IMR-90 (cell line): ENCODE measurements at regions not wholly inside any gene's neighbourhood (a gene's known extent, or its start where the extent isn't known, plus 50 kb on each side); places are given as distances from the start of the nearest gene placed in this dataset.

Experiments
- ATAC-seq: fragments of 200-7000 bp; cut with Tn5 transposase; 2 replicates; pipeline ENCODE4 v1.9.1; 2020; ENCODE audit warnings: low read depth, mild to moderate bottlenecking, moderate library complexity
- BruUV-seq: library from RNA; stranded (reverse); fragments of 400-500 nt; replicated peaks from 2 replicates; lab custom pipeline; 2021; lab: Mats Ljungman, UMichigan
- CTCF ChIA-PET: fragments of 300-600 bp; formaldehyde crosslinking; extraction: SDS; loops from one replicate; lab custom pipeline; 2021; ENCODE audit warnings: antibody characterized with exemption; lab: Yijun Ruan, JAX
- POLR2A ChIA-PET: fragments of 300-600 bp; sonication (Branson Sonifier 250); formaldehyde crosslinking; loops from one replicate; lab custom pipeline; 2022; ENCODE audit warnings: antibody characterized with exemption; ENCODE audit not compliant: unreplicated experiment; lab: Charles Lee
- DNase-seq: peaks from one replicate; pipeline ENCODE4 v3.0.0; 2013
- H2AFZ ChIP-seq: replicated peaks from 2 replicates; pipeline ENCODE3; 2013; ENCODE audit warnings: low read length, mild to moderate bottlenecking; ENCODE audit not compliant: poor library complexity
- H2AK5ac ChIP-seq: 2 replicates; pipeline ENCODE4 v1.6.1; 2013; ENCODE audit warnings: low read depth, low read length, inconsistent platforms
- H2AK9ac ChIP-seq: replicated peaks from 2 replicates; pipeline ENCODE3; 2013; ENCODE audit warnings: mild to moderate bottlenecking, low read depth, low read length, moderate library complexity; ENCODE audit not compliant: poor library complexity
- H2BK120ac ChIP-seq: 2 replicates; pipeline ENCODE4 v1.6.1; 2013; ENCODE audit warnings: low read depth, low read length, inconsistent platforms
- H2BK15ac ChIP-seq: 3 replicates; pipeline ENCODE4 v1.6.1; 2013; ENCODE audit warnings: low read depth, low read length, inconsistent platforms
- H2BK20ac ChIP-seq: 2 replicates; pipeline ENCODE4 v1.6.1; 2013; ENCODE audit warnings: low read depth, mild to moderate bottlenecking, inconsistent platforms, low read length, moderate library complexity
- H2BK5ac ChIP-seq: 2 replicates; pipeline ENCODE4 v1.6.1; 2013; ENCODE audit warnings: mild to moderate bottlenecking, low read depth, low read length, inconsistent platforms; ENCODE audit not compliant: poor library complexity, severe bottlenecking
- H3K14ac ChIP-seq: replicated peaks from 2 replicates; pipeline ENCODE4 v1.6.1; 2013; ENCODE audit warnings: low read depth, low read length, inconsistent platforms
- H3K18ac ChIP-seq: 2 replicates; pipeline ENCODE4 v1.6.1; 2013; ENCODE audit warnings: low read depth, low read length, control low read depth
- H3K23ac ChIP-seq: 2 replicates; pipeline ENCODE4 v1.6.1; 2013; ENCODE audit warnings: low read depth, low read length, inconsistent platforms
- H3K27ac ChIP-seq: 2 replicates; pipeline ENCODE4 v1.5.1; 2013; ENCODE audit warnings: mild to moderate bottlenecking, control low read depth, low read length; ENCODE audit not compliant: insufficient read depth
- H3K27me3 ChIP-seq: 2 replicates; pipeline ENCODE4 v1.6.1; 2013; ENCODE audit warnings: low read length; ENCODE audit not compliant: control insufficient read depth, insufficient read depth
- H3K36me3 ChIP-seq: 2 replicates; pipeline ENCODE4 v1.6.1; 2013; ENCODE audit warnings: low read length, mixed read lengths; ENCODE audit not compliant: control insufficient read depth, insufficient read depth
- H3K4ac ChIP-seq: 2 replicates; pipeline ENCODE4 v1.6.1; 2013; ENCODE audit warnings: low read depth, low read length, inconsistent platforms
- H3K4me1 ChIP-seq: 2 replicates; pipeline ENCODE4 v1.6.1; 2013; ENCODE audit warnings: low read length, mixed read lengths; ENCODE audit not compliant: control insufficient read depth, insufficient read depth
- H3K4me2 ChIP-seq: 2 replicates; pipeline ENCODE4 v1.6.1; 2013; ENCODE audit warnings: low read depth, mild to moderate bottlenecking, control low read depth, low read length, moderate library complexity
- H3K4me3 ChIP-seq: 2 replicates; pipeline ENCODE4 v1.5.1; 2013; ENCODE audit warnings: low read depth, mild to moderate bottlenecking, control low read depth, low read length, moderate library complexity; ENCODE audit not compliant: insufficient read depth
- H3K56ac ChIP-seq: 2 replicates; pipeline ENCODE4 v1.6.1; 2013; ENCODE audit warnings: low read length, inconsistent platforms; ENCODE audit not compliant: insufficient read depth; ENCODE audit errors: extremely low read depth
- H3K79me1 ChIP-seq, 2 experiments: 2 replicates each; pipeline ENCODE4 v1.6.1; 2013; ENCODE audit warnings: low read length in 2 of 2, inconsistent platforms in 1 of 2, low read depth in 1 of 2
- H3K9ac ChIP-seq: 2 replicates; pipeline ENCODE4 v1.6.1; 2013; ENCODE audit warnings: low read depth, low read length, control low read depth
- H3K9me1 ChIP-seq: 2 replicates; pipeline ENCODE4 v1.6.1; 2013; ENCODE audit warnings: low read length, inconsistent platforms; ENCODE audit not compliant: insufficient read depth
- H3K9me3 ChIP-seq: 2 replicates; pipeline ENCODE4 v1.6.1; 2013; ENCODE audit warnings: low read length; ENCODE audit not compliant: control insufficient read depth, insufficient read depth
- H4K20me1 ChIP-seq: 2 replicates; pipeline ENCODE4 v1.6.1; 2013; ENCODE audit warnings: low read length, inconsistent platforms; ENCODE audit not compliant: insufficient read depth
- H4K5ac ChIP-seq: 2 replicates; pipeline ENCODE4 v1.6.1; 2013; ENCODE audit warnings: mild to moderate bottlenecking, low read depth, low read length, control low read depth
- H4K8ac ChIP-seq, 2 experiments: 2 replicates each; pipeline ENCODE4 v1.6.1; 2013; ENCODE audit warnings: low read depth in 2 of 2, low read length in 2 of 2, control low read depth in 1 of 2, inconsistent platforms in 1 of 2
- H4K91ac ChIP-seq: 2 replicates; pipeline ENCODE4 v1.6.1; 2013; ENCODE audit warnings: low read depth, low read length, inconsistent platforms; ENCODE audit not compliant: insufficient read depth
- CEBPB ChIP-seq: IDR thresholded peaks from 2 replicates; pipeline ENCODE4 v1.6.1; 2012; ENCODE audit warnings: low read depth, low read length, improper control_type of control experiment
- CHD1 ChIP-seq: IDR thresholded peaks from 2 replicates; pipeline ENCODE4 v1.6.1; 2012; ENCODE audit warnings: low read depth, low read length, improper control_type of control experiment
- ELK1 ChIP-seq: fragments of 150-350 bp; IDR thresholded peaks from 2 replicates; pipeline ENCODE4 v1.6.1; 2016; ENCODE audit warnings: low read depth, mild to moderate bottlenecking, low read length, moderate library complexity, borderline replicate concordance
- FOS ChIP-seq: fragments of 150-350 bp; IDR thresholded peaks from 2 replicates; pipeline ENCODE4 v1.6.1; 2016; ENCODE audit warnings: low read depth, low read length
- MAFK ChIP-seq: IDR thresholded peaks from 2 replicates; pipeline ENCODE4 v1.6.1; 2012; ENCODE audit warnings: low read depth, low read length, improper control_type of control experiment
- MAZ ChIP-seq: IDR thresholded peaks from 2 replicates; pipeline ENCODE4 v1.6.1; 2012; ENCODE audit warnings: low read depth, mild to moderate bottlenecking, low read length, improper control_type of control experiment, moderate library complexity, borderline replicate concordance
- POLR2A ChIP-seq: IDR thresholded peaks from 2 replicates; pipeline ENCODE4 v1.6.1; 2012; ENCODE audit warnings: mild to moderate bottlenecking, low read depth, low read length
- RAD21 ChIP-seq: IDR thresholded peaks from 2 replicates; pipeline ENCODE4 v1.6.1; 2012; ENCODE audit warnings: low read length, improper control_type of control experiment
- RCOR1 ChIP-seq: IDR thresholded peaks from 2 replicates; pipeline ENCODE4 v1.6.1; 2012; ENCODE audit warnings: mild to moderate bottlenecking, low read length, improper control_type of control experiment; ENCODE audit not compliant: insufficient replicate concordance
- RFX5 ChIP-seq: IDR thresholded peaks from 2 replicates; pipeline ENCODE4 v1.8.0; 2012; ENCODE audit warnings: low read depth, mild to moderate bottlenecking, low read length, moderate library complexity
- SMC3 ChIP-seq: fragments of 150-350 bp; IDR thresholded peaks from 2 replicates; pipeline ENCODE4 v1.6.1; 2016; ENCODE audit warnings: low read depth, mild to moderate bottlenecking, antibody characterized with exemption, low read length, moderate library complexity
- USF2 ChIP-seq: fragments of 150-350 bp; IDR thresholded peaks from 2 replicates; pipeline ENCODE4 v1.6.1; 2017; ENCODE audit warnings: mild to moderate bottlenecking, antibody characterized with exemption, low read length, low read depth
- WGBS, 2 experiments: methylation state at CpG; one replicate each; pipeline versions ENCODE4 v1.1.5 to v1.1.7; 2013; ENCODE audit warnings: missing lambda C conversion rate in 2 of 2; ENCODE audit not compliant: insufficient read length in 1 of 2; ENCODE audit errors: extremely low coverage in 2 of 2; 5-methylcytosine and 5-hydroxymethylcytosine counted together
- dilution Hi-C: fragments of 300-500 bp; cut with HindIII; formaldehyde crosslinking; loops from one replicate; pipeline ENCODE4 v1.14.3; 2018; ENCODE audit warnings: low sequenced_read_pairs; ENCODE audit not compliant: unreplicated experiment
- in situ Hi-C: fragments of 300-500 bp; cut with MboI; formaldehyde crosslinking; loops from 3 replicates; pipeline ENCODE4 v1.14.3; 2019; ENCODE audit warnings: low sequenced_read_pairs, inconsistent platforms, mixed read lengths
- intact Hi-C: fragments of 100-400 bp; cut with micrococcal nuclease; formaldehyde crosslinking; loops from 2 replicates; pipeline ENCODE4 v1.10.0; 2022
- TF ChIP-seq, protein P1 (sequence below): conservative IDR thresholded peaks from 2 replicates; pipeline ENCODE4 v1.5.1; 2012; ENCODE audit warnings: mild to moderate bottlenecking, low read depth, low read length, improper control_type of control experiment

DNA sequence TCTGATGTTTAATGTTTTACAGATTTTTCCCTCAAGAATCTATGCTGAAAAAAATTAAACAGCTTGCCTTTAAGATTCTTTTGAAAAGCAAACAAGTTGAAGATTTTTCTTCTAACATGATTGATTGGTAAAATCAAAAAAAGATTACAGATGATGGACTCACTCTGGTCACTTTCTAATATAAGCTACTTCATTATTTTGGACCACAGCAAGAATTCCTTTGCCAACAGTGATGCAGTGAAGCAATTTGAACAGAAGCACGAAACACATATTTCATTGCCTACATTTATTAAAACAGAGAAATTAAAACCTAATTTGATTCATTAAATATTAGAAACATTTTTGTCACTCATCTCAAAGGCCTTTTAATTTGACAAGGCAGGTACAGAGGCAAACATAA is 82.1 kb upstream of the SGCE start:
- H2BK20ac ChIP-seq: no peak overlapping the region
- no peaks in the 10 kb centered on the region for H3K4me1 ChIP-seq
- TF ChIP-seq CEBPB (no peak), POLR2A (no peak), USF2 (no peak), CHD1 (no peak), SMC3 (no peak), RCOR1 (no peak), ELK1 (no peak), RAD21 (no peak), MAZ (no peak), RFX5 (no peak), FOS (no peak), MAFK (no peak)
- TF ChIP-seq, protein P1, sequence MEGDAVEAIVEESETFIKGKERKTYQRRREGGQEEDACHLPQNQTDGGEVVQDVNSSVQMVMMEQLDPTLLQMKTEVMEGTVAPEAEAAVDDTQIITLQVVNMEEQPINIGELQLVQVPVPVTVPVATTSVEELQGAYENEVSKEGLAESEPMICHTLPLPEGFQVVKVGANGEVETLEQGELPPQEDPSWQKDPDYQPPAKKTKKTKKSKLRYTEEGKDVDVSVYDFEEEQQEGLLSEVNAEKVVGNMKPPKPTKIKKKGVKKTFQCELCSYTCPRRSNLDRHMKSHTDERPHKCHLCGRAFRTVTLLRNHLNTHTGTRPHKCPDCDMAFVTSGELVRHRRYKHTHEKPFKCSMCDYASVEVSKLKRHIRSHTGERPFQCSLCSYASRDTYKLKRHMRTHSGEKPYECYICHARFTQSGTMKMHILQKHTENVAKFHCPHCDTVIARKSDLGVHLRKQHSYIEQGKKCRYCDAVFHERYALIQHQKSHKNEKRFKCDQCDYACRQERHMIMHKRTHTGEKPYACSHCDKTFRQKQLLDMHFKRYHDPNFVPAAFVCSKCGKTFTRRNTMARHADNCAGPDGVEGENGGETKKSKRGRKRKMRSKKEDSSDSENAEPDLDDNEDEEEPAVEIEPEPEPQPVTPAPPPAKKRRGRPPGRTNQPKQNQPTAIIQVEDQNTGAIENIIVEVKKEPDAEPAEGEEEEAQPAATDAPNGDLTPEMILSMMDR: no peak
- no peak overlapping the region for H3K27ac ChIP-seq
- H3K36me3 ChIP-seq: no peaks in the 10 kb centered on the region
- H3K79me1 ChIP-seq: no peaks in the 10 kb centered on the region
- no peak overlapping the region for H4K5ac ChIP-seq
- in situ Hi-C loops: no loop called here
- H3K23ac ChIP-seq: no peak overlapping the region
- no peaks in the 10 kb centered on the region for H3K9me1 ChIP-seq
- H3K9ac ChIP-seq: no peak overlapping the region
- no peak overlapping the region for H2BK120ac ChIP-seq
- H3K14ac ChIP-seq: no peak overlapping the region
- no peak overlapping the region for H2BK5ac ChIP-seq
- H3K18ac ChIP-seq: no peak overlapping the region
- no peak overlapping the region for H3K4me3 ChIP-seq
- WGBS, 2 experiments: no CpG with 5 or more reads among the region's 1 CpG
- H2AK5ac ChIP-seq: no peak overlapping the region
- H3K4me2 ChIP-seq: no peak overlapping the region
- H3K27me3 ChIP-seq: no peaks in the 10 kb centered on the region
- dilution Hi-C loops: no loop called here
- no peaks in the 10 kb centered on the region for H3K9me3 ChIP-seq
- H2AFZ ChIP-seq: no peak overlapping the region
- ChIA-PET POLR2A (no interaction called here), CTCF (no interaction called here)
- no peak overlapping the region for H3K4ac ChIP-seq
- no peak overlapping the region for H4K8ac ChIP-seq
- H2AK9ac ChIP-seq: no peak overlapping the region
- H4K91ac ChIP-seq: no peak overlapping the region
- no peak for ATAC-seq
- DNase-seq: no peak
- no peak overlapping the region for H3K56ac ChIP-seq
- no peaks in the 10 kb centered on the region for H4K20me1 ChIP-seq
- intact Hi-C loops: no loop called here
- no peak overlapping the region for H2BK15ac ChIP-seq
- no TSS peak for BruUV-seq
